DND-41 (cell line): ENCODE measurements at regions not wholly inside any gene's neighbourhood (a gene's known extent, or its start where the extent isn't known, plus 50 kb on each side); places are given as distances from the start of the nearest gene placed in this dataset.

Source experiments
- ATAC-seq: fragments of 200-7000 bp; cut with Tn5 transposase; 3 replicates; pipeline ENCODE4 v1.9.1; 2021; ENCODE audit warnings: low read depth; ENCODE audit not compliant: insufficient read depth
- DNase-seq: peaks from one replicate; pipeline ENCODE4 v3.0.0-alpha.2; 2020
- H2AFZ ChIP-seq: 2 replicates; pipeline ENCODE4 v1.6.0; 2012; ENCODE audit warnings: low read depth, low read length
- H3K27ac ChIP-seq: 2 replicates; pipeline ENCODE4 v1.5.1; 2012; ENCODE audit warnings: low read length, inconsistent platforms
- H3K27me3 ChIP-seq: fragments of 200-600 bp; sonication (generic); 2 replicates; pipeline ENCODE4 v1.6.0; 2012; ENCODE audit warnings: low read length, mild to moderate bottlenecking, inconsistent platforms; ENCODE audit not compliant: insufficient read depth, poor library complexity
- H3K36me3 ChIP-seq: 2 replicates; pipeline ENCODE4 v1.5.1; 2012; ENCODE audit warnings: low read length, inconsistent platforms; ENCODE audit not compliant: insufficient read depth
- H3K4me1 ChIP-seq: 2 replicates; pipeline ENCODE4 v1.5.1; 2012; ENCODE audit warnings: mild to moderate bottlenecking, low read length; ENCODE audit not compliant: insufficient read depth
- H3K4me2 ChIP-seq: 2 replicates; pipeline ENCODE4 v1.6.0; 2012; ENCODE audit warnings: mild to moderate bottlenecking, moderate library complexity, low read length, inconsistent platforms; ENCODE audit not compliant: insufficient read depth
- H3K4me3 ChIP-seq, 2 experiments: fragments of 200-600 bp in 1 of 2; shearing (Covaris generic) in 1 of 2; 2 replicates each; pipeline ENCODE4 v1.5.1; 2012 to 2016; ENCODE audit warnings: inconsistent platforms in 2 of 2, low read length in 2 of 2, mild to moderate bottlenecking in 2 of 2, low read depth in 1 of 2, moderate library complexity in 1 of 2
- H3K79me2 ChIP-seq: 2 replicates; pipeline ENCODE4 v1.6.0; 2012; ENCODE audit warnings: low read length, inconsistent platforms; ENCODE audit not compliant: insufficient read depth
- H3K9ac ChIP-seq: 2 replicates; pipeline ENCODE4 v1.6.0; 2012; ENCODE audit warnings: low read depth, mild to moderate bottlenecking, inconsistent platforms, low read length, moderate library complexity
- H3K9me3 ChIP-seq: 2 replicates; pipeline ENCODE4 v1.5.1; 2012; ENCODE audit warnings: low read length, moderate library complexity, mild to moderate bottlenecking, inconsistent platforms; ENCODE audit not compliant: insufficient read depth, severe bottlenecking
- H4K20me1 ChIP-seq: 2 replicates; pipeline ENCODE4 v1.6.0; 2012; ENCODE audit warnings: low read length; ENCODE audit not compliant: insufficient read depth
- CTCF ChIP-seq: IDR thresholded peaks from 2 replicates; pipeline ENCODE4 v1.5.1; 2012; ENCODE audit warnings: borderline replicate concordance, low read length, moderate library complexity, mild to moderate bottlenecking; ENCODE audit not compliant: poor library complexity, severe bottlenecking; ENCODE audit errors: extremely low read depth
- EZH2 ChIP-seq: IDR thresholded peaks from 3 replicates; pipeline ENCODE4 v1.6.1; 2012; ENCODE audit warnings: borderline replicate concordance, low read depth, mild to moderate bottlenecking, moderate library complexity, low read length, inconsistent platforms; ENCODE audit not compliant: severe bottlenecking

GRCh38 chr15:66905954-66906353, 159.4 kb upstream of the SMAD3 start:
- DNase-seq = no peak

GRCh38 chr15:66906668-66907614, 158.5 kb upstream of the SMAD3 start:
- ATAC-seq (no peak), DNase-seq (no peak)
- H3K9ac ChIP-seq = no peak overlapping the region
- H3K4me1 ChIP-seq = no peaks in the 10 kb centered on the region
- H3K27ac ChIP-seq = no peak overlapping the region
- H3K4me3 ChIP-seq = no peak overlapping the region
- no peaks in the 10 kb centered on the region for H3K9me3 ChIP-seq
- H3K4me2 ChIP-seq = no peak overlapping the region
- H4K20me1 ChIP-seq = no peaks in the 10 kb centered on the region
- H3K27me3 ChIP-seq = no peaks in the 10 kb centered on the region
- H3K36me3 ChIP-seq = no peaks in the 10 kb centered on the region
- TF ChIP-seq EZH2 = no peak
- no peak for TF ChIP-seq CTCF
- H3K79me2 ChIP-seq = no peaks in the 10 kb centered on the region
- no peak overlapping the region for H2AFZ ChIP-seq

More at GRCh38 chr15:66905954-66906353, 159.4 kb upstream of the SMAD3 start:
- ATAC-seq = no peak
- Histone ChIP-seq H3K9me3 (no peaks in the 10 kb centered on the region), H3K4me2 (no peak overlapping the region), H2AFZ (no peak overlapping the region), H3K9ac (no peak overlapping the region), H3K36me3 (no peaks in the 10 kb centered on the region), H3K4me3 (no peak overlapping the region), H3K27ac (no peak overlapping the region), H3K27me3 (no peaks in the 10 kb centered on the region), H4K20me1 (no peaks in the 10 kb centered on the region), H3K79me2 (no peaks in the 10 kb centered on the region), H3K4me1 (no peaks in the 10 kb centered on the region)
- TF ChIP-seq CTCF (peak; percentile 27), EZH2 (no peak)

DNA sequence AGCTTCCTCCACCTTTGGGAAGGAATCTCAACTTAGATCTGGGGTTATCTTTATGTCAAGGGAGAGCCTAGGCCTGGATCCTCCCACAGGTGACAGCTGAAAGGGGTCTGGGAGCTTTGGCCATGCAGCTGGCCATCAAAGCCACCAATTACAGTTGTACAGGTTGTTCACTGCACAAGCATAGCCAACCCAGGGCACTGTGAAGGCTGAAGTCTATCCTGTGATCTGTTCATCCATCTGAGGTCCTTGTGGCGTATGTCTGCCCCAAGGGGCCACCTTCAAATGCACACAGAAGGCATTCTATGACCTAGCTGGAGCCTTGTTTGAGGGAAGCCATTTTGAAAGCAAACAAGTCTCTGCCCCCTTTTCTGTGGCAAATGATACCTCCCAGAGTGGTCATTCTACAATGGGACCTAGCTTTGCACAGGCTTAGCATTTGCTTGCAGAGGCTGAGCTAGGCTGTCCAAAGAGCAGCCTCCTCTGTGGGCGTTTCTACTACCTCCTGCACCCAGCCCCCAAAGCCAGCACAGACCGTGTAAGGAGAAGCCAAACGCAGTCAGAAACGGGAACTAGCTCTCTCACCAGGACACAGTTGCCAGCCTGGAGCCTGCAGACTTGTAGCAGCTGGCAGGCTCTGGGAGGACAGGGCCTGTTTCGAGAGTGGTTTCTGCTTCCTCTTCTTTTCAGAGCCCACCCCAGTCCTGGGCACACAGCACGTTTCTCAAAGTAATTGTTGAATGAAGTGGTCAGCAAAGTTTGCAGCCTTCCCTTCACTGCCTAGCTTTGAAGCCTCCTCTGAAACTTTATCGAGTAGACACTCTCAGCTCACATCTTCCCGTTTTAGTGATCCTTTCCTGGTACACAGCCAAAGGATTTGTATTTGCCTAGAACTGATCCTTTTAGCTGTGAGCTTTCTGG, 157.3 kb upstream of the SMAD3 start:
- TF ChIP-seq CTCF (no peak), EZH2 (no peak)
- Histone ChIP-seq H3K4me3 (no peak overlapping the region), H3K4me2 (no peak overlapping the region), H3K79me2 (no peaks in the 10 kb centered on the region), H3K27ac (no peak overlapping the region), H4K20me1 (no peaks in the 10 kb centered on the region), H3K36me3 (no peaks in the 10 kb centered on the region), H2AFZ (no peak overlapping the region), H3K4me1 (no peaks in the 10 kb centered on the region), H3K9me3 (no peaks in the 10 kb centered on the region), H3K9ac (no peak overlapping the region), H3K27me3 (no peaks in the 10 kb centered on the region)
- ATAC-seq = no peak
- DNase-seq = no peak
